ENCODE measurements at regions not wholly inside any gene's neighbourhood (a gene's known extent, or its start where the extent isn't known, plus 50 kb on each side); places are given as distances from the start of the nearest gene placed in this dataset.

DNA sequence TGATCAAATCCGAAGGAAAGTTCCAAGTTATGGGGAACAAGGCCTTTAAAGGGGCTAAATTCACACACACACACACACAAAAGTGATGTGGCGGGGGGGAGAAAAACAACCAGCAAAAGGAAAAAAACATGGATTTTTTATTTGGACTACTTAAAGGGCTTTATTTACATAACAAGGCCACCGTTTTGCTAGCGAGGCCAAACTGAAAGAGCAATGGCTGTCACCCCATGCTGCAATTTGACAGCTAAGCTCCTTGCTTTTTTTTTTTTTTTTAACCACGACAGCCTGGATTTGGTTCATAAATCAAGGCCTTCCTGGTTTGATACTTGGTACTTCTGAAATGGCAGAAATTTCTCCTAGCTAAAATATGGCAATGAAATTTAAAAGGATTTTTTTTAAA, 99.6 kb upstream of the PTCHD1 start:
- no peak overlapping the region for H3K4me2 ChIP-seq (ENCODE audit: low read depth, low read length)
- CTCF ChIA-PET (ENCODE audit: low intra/inter-chr PET ratio, low total read pairs): no interaction called here
- no peaks in the 10 kb centered on the region for H3K27me3 ChIP-seq (ENCODE audit: control insufficient read depth in 1 of 2, insufficient read depth in 2 of 2, low read length in 2 of 2)
- H4K20me1 ChIP-seq (ENCODE audit: insufficient read depth, low read length): no peaks in the 10 kb centered on the region
- intact Hi-C loops (cut with micrococcal nuclease; ENCODE audit: unreplicated experiment) (no loop called here), in situ Hi-C loops (cut with HindIII; ENCODE audit: extremely low pct_ligation_motif_present, low pct_unique_long_range_greater_than_20kb) (no loop called here)
- no peak for DNase-seq (ENCODE audit: low spot score)
- ATAC-seq: no peak
- no peaks in the 10 kb centered on the region for H3K79me2 ChIP-seq (ENCODE audit: insufficient read depth, low read length)
- H3K4me3 ChIP-seq (replicated peaks in 1 of 3; ENCODE audit: insufficient read depth in 1 of 3, low read depth in 2 of 3, low read length in 3 of 3): no peak overlapping the region
- POLR2A ChIA-PET: no interaction called here
- no peak overlapping the region for H3K9ac ChIP-seq (ENCODE audit: insufficient read depth, low read depth, low read length)
- H2AFZ ChIP-seq (ENCODE audit: low read length): no peak overlapping the region
- no peaks in the 10 kb centered on the region for H3K4me1 ChIP-seq (ENCODE audit: insufficient read depth, low read length)
- 8% methylated on average over 5 of the region's 5 CpGs for WGBS (ENCODE audit: low lambda C conversion rate)
- BruUV-seq (replicated peaks): no TSS peak
- H3K9me3 ChIP-seq (ENCODE audit: low read length): no peaks in the 10 kb centered on the region
- no peak for TF ChIP-seq ZNF589 (CRISPR knock-in tag; conservative IDR thresholded peaks at IDR 0.05)
- TF ChIP-seq ZSCAN9 (CRISPR knock-in tag; IDR thresholded peaks at IDR 0.05; ENCODE audit: borderline replicate concordance): no peak
- no peak for TF ChIP-seq ZNF660 (CRISPR knock-in tag; IDR thresholded peaks at IDR 0.05; ENCODE audit: borderline replicate concordance, low read depth)
- TF ChIP-seq HNRNPL (IDR thresholded peaks at IDR 0.05; ENCODE audit: low read depth, low read length): no peak
- no peak for TF ChIP-seq ZNF790 (CRISPR knock-in tag; IDR thresholded peaks at IDR 0.05; ENCODE audit: borderline replicate concordance)
- TF ChIP-seq, protein P1, sequence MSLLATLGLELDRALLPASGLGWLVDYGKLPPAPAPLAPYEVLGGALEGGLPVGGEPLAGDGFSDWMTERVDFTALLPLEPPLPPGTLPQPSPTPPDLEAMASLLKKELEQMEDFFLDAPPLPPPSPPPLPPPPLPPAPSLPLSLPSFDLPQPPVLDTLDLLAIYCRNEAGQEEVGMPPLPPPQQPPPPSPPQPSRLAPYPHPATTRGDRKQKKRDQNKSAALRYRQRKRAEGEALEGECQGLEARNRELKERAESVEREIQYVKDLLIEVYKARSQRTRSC (CRISPR knock-in tag; IDR thresholded peaks at IDR 0.05; ENCODE audit: low read depth): no peak
- TF ChIP-seq, protein P2, sequence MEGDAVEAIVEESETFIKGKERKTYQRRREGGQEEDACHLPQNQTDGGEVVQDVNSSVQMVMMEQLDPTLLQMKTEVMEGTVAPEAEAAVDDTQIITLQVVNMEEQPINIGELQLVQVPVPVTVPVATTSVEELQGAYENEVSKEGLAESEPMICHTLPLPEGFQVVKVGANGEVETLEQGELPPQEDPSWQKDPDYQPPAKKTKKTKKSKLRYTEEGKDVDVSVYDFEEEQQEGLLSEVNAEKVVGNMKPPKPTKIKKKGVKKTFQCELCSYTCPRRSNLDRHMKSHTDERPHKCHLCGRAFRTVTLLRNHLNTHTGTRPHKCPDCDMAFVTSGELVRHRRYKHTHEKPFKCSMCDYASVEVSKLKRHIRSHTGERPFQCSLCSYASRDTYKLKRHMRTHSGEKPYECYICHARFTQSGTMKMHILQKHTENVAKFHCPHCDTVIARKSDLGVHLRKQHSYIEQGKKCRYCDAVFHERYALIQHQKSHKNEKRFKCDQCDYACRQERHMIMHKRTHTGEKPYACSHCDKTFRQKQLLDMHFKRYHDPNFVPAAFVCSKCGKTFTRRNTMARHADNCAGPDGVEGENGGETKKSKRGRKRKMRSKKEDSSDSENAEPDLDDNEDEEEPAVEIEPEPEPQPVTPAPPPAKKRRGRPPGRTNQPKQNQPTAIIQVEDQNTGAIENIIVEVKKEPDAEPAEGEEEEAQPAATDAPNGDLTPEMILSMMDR (CRISPR knock-in tag; IDR thresholded peaks at IDR 0.05): no peak
- TF ChIP-seq RELA (CRISPR knock-in tag; IDR thresholded peaks at IDR 0.05): no peak
- no peak overlapping the region for H3K27ac ChIP-seq (ENCODE audit: extremely low read length, insufficient read depth, low read length)
- FAIRE-seq: no peak
- H3K36me3 ChIP-seq (replicated peaks in 1 of 2; ENCODE audit: control insufficient read depth in 1 of 2, insufficient read depth in 2 of 2, low read length in 2 of 2): no peaks in the 10 kb centered on the region
